ENCODE measurements at regions not wholly inside any gene's neighbourhood (a gene's known extent, or its start where the extent isn't known, plus 50 kb on each side); places are given as distances from the start of the nearest gene placed in this dataset.

- DNase-seq (ENCODE audit: low spot score) (no peak), ATAC-seq (no peak)
- no peak for TF ChIP-seq NFE2L1 (CRISPR knock-in tag; IDR thresholded peaks at IDR 0.05)
- no peak for TF ChIP-seq MXD4 (CRISPR knock-in tag; IDR thresholded peaks at IDR 0.05; ENCODE audit: borderline replicate concordance)
- TF ChIP-seq RORB (CRISPR knock-in tag; IDR thresholded peaks at IDR 0.05): no peak
- TF ChIP-seq ERG (CRISPR knock-in tag; IDR thresholded peaks at IDR 0.05): no peak
- TF ChIP-seq GTF2I (CRISPR knock-in tag; conservative IDR thresholded peaks at IDR 0.05): no peak
- TF ChIP-seq SP1 (CRISPR knock-in tag; conservative IDR thresholded peaks at IDR 0.05): no peak
- no peak for TF ChIP-seq ZNF263 (CRISPR knock-in tag; IDR thresholded peaks at IDR 0.05; ENCODE audit: low read depth)
- no peak for TF ChIP-seq ZSCAN18 (CRISPR knock-in tag; IDR thresholded peaks at IDR 0.05)
- no peak for TF ChIP-seq AFF4 (CRISPR knock-in tag; IDR thresholded peaks at IDR 0.05; ENCODE audit: borderline replicate concordance)
- no peak for TF ChIP-seq NR2C2 (CRISPR knock-in tag; IDR thresholded peaks at IDR 0.05)
- no peak for TF ChIP-seq ZNF219 (CRISPR knock-in tag; IDR thresholded peaks at IDR 0.05; ENCODE audit: borderline replicate concordance)
- Mint-ChIP-seq H3K36me3 (peaks cover 38% of the 10 kb centered on the region), H3K4me1 (no peaks in the 10 kb centered on the region), H3K27ac (no peak overlapping the region), H3K4me3 (no peak overlapping the region), H3K27me3 (ENCODE audit: low read depth) (peaks cover 25% of the 10 kb centered on the region), H3K9me3 (peaks cover 77% of the 10 kb centered on the region)
- ChIA-PET CTCF (no interaction called here), POLR2A (no interaction called here)
These were observed 61.2 kb upstream of the HMX1 start for GRCh38 chr4:8932884-8933283.

- Mint-ChIP-seq H3K4me1 (no peaks in the 10 kb centered on the region), H3K27me3 (ENCODE audit: low read depth) (peaks cover 12% of the 10 kb centered on the region), H3K36me3 (peaks cover 37% of the 10 kb centered on the region), H3K27ac (no peak overlapping the region), H3K4me3 (no peak overlapping the region), H3K9me3 (peaks cover 74% of the 10 kb centered on the region)
- POLR2A ChIA-PET: no interaction called here
- CTCF ChIA-PET: interaction anchor here (1.8 kb wide), 1 partner anchor 240 kb away, joined by 5 read pairs; no protein-coding TSS in a partner anchor
- ATAC-seq (no peak), DNase-seq (ENCODE audit: low spot score) (no peak)
- no peak for TF ChIP-seq TEAD1 (CRISPR knock-in tag; IDR thresholded peaks at IDR 0.05)
- no peak for TF ChIP-seq ZBTB43 (CRISPR knock-in tag; IDR thresholded peaks at IDR 0.05)
- TF ChIP-seq ZBTB21 (CRISPR knock-in tag; IDR thresholded peaks at IDR 0.05; ENCODE audit: borderline replicate concordance): no peak
- TF ChIP-seq PREB (CRISPR knock-in tag; IDR thresholded peaks at IDR 0.05; ENCODE audit: borderline replicate concordance): no peak
- no peak for TF ChIP-seq SMAD3 (CRISPR knock-in tag; IDR thresholded peaks at IDR 0.05; ENCODE audit: borderline replicate concordance)
- no peak for TF ChIP-seq FOXP1 (CRISPR knock-in tag; IDR thresholded peaks at IDR 0.05; ENCODE audit: borderline replicate concordance)
- no peak for TF ChIP-seq FOXJ3 (CRISPR knock-in tag; IDR thresholded peaks at IDR 0.05; ENCODE audit: borderline replicate concordance)
- TF ChIP-seq GRHL2 (CRISPR knock-in tag; IDR thresholded peaks at IDR 0.05; ENCODE audit: insufficient replicate concordance, severe bottlenecking): no peak
- TF ChIP-seq E2F5 (CRISPR knock-in tag; IDR thresholded peaks at IDR 0.05): no peak
- TF ChIP-seq CREM (CRISPR knock-in tag; IDR thresholded peaks at IDR 0.05): no peak
- TF ChIP-seq ERG (CRISPR knock-in tag; IDR thresholded peaks at IDR 0.05): no peak
- TF ChIP-seq, protein P1, sequence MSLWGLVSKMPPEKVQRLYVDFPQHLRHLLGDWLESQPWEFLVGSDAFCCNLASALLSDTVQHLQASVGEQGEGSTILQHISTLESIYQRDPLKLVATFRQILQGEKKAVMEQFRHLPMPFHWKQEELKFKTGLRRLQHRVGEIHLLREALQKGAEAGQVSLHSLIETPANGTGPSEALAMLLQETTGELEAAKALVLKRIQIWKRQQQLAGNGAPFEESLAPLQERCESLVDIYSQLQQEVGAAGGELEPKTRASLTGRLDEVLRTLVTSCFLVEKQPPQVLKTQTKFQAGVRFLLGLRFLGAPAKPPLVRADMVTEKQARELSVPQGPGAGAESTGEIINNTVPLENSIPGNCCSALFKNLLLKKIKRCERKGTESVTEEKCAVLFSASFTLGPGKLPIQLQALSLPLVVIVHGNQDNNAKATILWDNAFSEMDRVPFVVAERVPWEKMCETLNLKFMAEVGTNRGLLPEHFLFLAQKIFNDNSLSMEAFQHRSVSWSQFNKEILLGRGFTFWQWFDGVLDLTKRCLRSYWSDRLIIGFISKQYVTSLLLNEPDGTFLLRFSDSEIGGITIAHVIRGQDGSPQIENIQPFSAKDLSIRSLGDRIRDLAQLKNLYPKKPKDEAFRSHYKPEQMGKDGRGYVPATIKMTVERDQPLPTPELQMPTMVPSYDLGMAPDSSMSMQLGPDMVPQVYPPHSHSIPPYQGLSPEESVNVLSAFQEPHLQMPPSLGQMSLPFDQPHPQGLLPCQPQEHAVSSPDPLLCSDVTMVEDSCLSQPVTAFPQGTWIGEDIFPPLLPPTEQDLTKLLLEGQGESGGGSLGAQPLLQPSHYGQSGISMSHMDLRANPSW (CRISPR knock-in tag; conservative IDR thresholded peaks at IDR 0.05; ENCODE audit: low read depth): no peak
These were observed 56.4 kb upstream of the HMX1 start for GRCh38 chr4:8928074-8928473.
